Endothelial cell (in vitro differentiated cells): ENCODE measurements at regions not wholly inside any gene's neighbourhood (a gene's known extent, or its start where the extent isn't known, plus 50 kb on each side); places are given as distances from the start of the nearest gene placed in this dataset.

Source experiments
- DNase-seq: peaks from one replicate; pipeline ENCODE4 v3.0.0; 2021; ENCODE audit warnings: low spot score
- H3K27ac Mint-ChIP-seq: one replicate; pipeline ENCODE4 v1.8.0; 2021; ENCODE audit warnings: mixed read lengths, inconsistent platforms; ENCODE audit not compliant: unreplicated experiment
- H3K27me3 Mint-ChIP-seq: one replicate; pipeline ENCODE4 v1.8.0; 2021; ENCODE audit warnings: mild to moderate bottlenecking, moderate library complexity, mixed read lengths, inconsistent platforms; ENCODE audit not compliant: unreplicated experiment
- H3K36me3 Mint-ChIP-seq: one replicate; pipeline ENCODE4 v1.8.0; 2021; ENCODE audit warnings: mild to moderate bottlenecking, low read depth, mixed read lengths, inconsistent platforms; ENCODE audit not compliant: unreplicated experiment
- H3K4me1 Mint-ChIP-seq: one replicate; pipeline ENCODE4 v1.8.0; 2021; ENCODE audit warnings: mild to moderate bottlenecking, mixed read lengths, inconsistent platforms; ENCODE audit not compliant: unreplicated experiment
- H3K4me3 Mint-ChIP-seq: one replicate; pipeline ENCODE4 v1.8.0; 2021; ENCODE audit warnings: mild to moderate bottlenecking, mixed read lengths, inconsistent platforms; ENCODE audit not compliant: unreplicated experiment
- H3K9me3 Mint-ChIP-seq: one replicate; pipeline ENCODE4 v1.8.0; 2021; ENCODE audit warnings: mixed read lengths, inconsistent platforms; ENCODE audit not compliant: unreplicated experiment
- CTCF ChIP-seq: fragments of 200-600 bp; sonication (generic); IDR thresholded peaks from one replicate; pipeline ENCODE4 v1.5.0; 2021; ENCODE audit warnings: antibody characterized with exemption; ENCODE audit not compliant: unreplicated experiment

DNA sequence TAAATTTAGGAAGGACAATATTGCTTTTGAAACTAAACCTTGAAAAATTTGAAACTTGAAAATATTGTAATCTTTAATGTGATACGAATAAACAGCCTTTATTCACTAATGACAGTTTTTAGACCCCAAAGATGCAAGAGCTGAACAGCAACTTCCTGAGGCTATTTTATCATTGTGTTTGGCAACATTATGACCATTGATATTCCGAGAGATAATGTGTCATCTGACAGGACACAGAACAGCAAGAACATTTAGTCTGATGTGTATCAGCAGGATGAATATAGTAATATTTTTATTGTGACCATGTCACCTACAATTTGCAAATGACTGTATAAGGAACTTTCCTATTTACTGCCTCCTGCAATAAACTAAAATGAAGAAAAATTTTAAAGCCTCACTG is 316.0 kb downstream of the ADAM29 start:
- H3K4me3 Mint-ChIP-seq, result no peak overlapping the region
- TF ChIP-seq CTCF, result no peak
- H3K36me3 Mint-ChIP-seq, result no peaks in the 10 kb centered on the region
- no peaks in the 10 kb centered on the region for H3K9me3 Mint-ChIP-seq
- H3K4me1 Mint-ChIP-seq, result no peaks in the 10 kb centered on the region
- no peak for DNase-seq
- no peaks in the 10 kb centered on the region for H3K27me3 Mint-ChIP-seq
- H3K27ac Mint-ChIP-seq, result no peak overlapping the region

DNA sequence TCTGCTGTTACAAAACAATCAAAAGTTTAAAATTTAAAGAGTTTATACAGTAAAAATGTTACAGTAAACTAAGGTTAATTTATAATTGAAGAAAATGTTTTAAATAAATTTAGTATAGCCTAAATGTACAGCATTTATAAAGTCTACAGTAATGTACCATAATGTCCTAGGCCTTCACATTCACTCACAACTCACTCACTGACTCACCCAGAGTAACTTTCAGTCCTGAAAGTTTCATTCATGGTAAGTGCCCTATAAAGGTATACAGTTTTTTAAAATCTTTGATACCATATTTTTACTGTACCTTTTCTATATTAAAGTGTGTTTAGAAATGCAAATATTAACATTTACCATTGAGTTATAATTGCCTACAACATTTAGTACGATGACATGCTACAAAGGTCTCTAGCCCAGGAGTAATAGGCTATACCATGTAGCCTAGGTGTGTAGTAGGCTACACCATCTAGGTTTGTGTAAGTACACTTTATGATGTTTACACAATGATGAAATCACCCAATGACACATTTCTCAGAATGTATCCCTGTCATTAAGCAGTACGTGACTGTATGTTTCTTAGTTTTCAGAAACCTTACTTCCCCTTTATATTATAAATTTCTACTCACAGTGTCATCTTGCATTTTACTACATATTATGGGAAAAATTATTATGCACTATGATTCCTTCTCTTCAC is 320.8 kb downstream of the ADAM29 start:
- Mint-ChIP-seq H3K27ac (no peak overlapping the region), H3K9me3 (no peaks in the 10 kb centered on the region), H3K4me1 (no peaks in the 10 kb centered on the region), H3K4me3 (no peak overlapping the region), H3K36me3 (no peaks in the 10 kb centered on the region), H3K27me3 (no peaks in the 10 kb centered on the region)
- no peak for DNase-seq
- TF ChIP-seq CTCF, result no peak

DNA sequence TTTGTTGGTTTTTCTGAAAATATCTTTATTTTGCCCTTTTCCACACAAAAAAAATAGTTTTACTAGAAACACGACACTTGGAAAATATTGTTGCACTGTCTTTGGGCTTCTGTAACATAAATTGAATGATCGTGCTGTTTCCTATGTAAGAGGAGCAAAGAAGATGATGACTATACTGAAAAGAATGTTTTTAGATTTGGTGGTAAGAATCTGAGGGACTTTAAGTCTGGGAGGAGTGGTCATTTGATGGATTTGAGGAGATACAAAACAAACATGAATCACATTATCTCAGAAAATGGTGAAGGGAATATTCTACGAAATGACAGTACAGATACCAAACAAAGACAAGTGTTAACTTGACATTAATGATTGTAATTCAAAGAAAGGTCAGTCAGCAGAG is 328.8 kb downstream of the ADAM29 start:
- H3K4me3 Mint-ChIP-seq, result no peak overlapping the region
- H3K9me3 Mint-ChIP-seq, result no peaks in the 10 kb centered on the region
- H3K27ac Mint-ChIP-seq, result no peak overlapping the region
- no peaks in the 10 kb centered on the region for H3K4me1 Mint-ChIP-seq
- no peak for TF ChIP-seq CTCF
- DNase-seq, result no peak
- no peaks in the 10 kb centered on the region for H3K27me3 Mint-ChIP-seq
- H3K36me3 Mint-ChIP-seq, result no peaks in the 10 kb centered on the region

DNA sequence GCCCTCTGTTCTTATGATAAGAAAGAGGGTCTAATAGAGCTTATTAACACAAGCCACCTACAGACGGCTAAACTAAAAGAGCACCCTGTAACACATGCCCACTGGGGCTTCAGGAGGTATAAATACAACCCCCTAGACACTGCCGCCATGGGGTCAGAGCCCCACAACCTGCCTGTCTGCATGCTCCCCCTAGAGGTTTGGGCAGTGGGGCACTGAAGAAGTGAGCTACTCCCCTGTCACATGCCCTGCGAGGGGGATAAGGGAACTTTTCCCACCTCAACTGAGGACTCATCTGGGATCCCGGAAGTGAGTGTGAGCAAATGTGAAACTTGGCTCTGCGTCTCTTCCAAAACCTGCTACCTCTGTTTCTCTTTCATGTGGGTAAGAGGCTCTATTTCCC is 334.5 kb downstream of the ADAM29 start:
- Mint-ChIP-seq H3K4me3 (no peak overlapping the region), H3K4me1 (no peaks in the 10 kb centered on the region), H3K27ac (no peak overlapping the region), H3K9me3 (no peaks in the 10 kb centered on the region), H3K27me3 (no peaks in the 10 kb centered on the region), H3K36me3 (no peaks in the 10 kb centered on the region)
- DNase-seq, result no peak
- no peak for TF ChIP-seq CTCF

GRCh38 chr4:175253184-175253902 is 335.2 kb downstream of the ADAM29 start:
- DNase-seq, result no peak
- H3K36me3 Mint-ChIP-seq, result no peaks in the 10 kb centered on the region
- no peaks in the 10 kb centered on the region for H3K4me1 Mint-ChIP-seq
- H3K27me3 Mint-ChIP-seq, result no peaks in the 10 kb centered on the region
- H3K4me3 Mint-ChIP-seq, result no peak overlapping the region
- no peak for TF ChIP-seq CTCF
- H3K27ac Mint-ChIP-seq, result no peak overlapping the region
- no peaks in the 10 kb centered on the region for H3K9me3 Mint-ChIP-seq
